Neural cell (in vitro differentiated cells): ENCODE measurements at regions not wholly inside any gene's neighbourhood (a gene's known extent, or its start where the extent isn't known, plus 50 kb on each side); places are given as distances from the start of the nearest gene placed in this dataset.

Experiments used
- H2AFZ ChIP-seq: fragments of 200-600, 300-800 bp; sonication (generic), shearing (Covaris generic); 2 replicates; pipeline ENCODE4 v1.6.0; 2014; ENCODE audit warnings: low read depth, mild to moderate bottlenecking, antibody characterized with exemption, low read length, moderate library complexity
- H3F3A ChIP-seq: fragments of 200-600 bp; shearing (Covaris generic); 2 replicates; pipeline ENCODE4 v1.6.1; 2016; ENCODE audit warnings: mild to moderate bottlenecking, moderate library complexity, mixed read lengths, antibody characterized with exemption, low read length; ENCODE audit not compliant: insufficient read depth, poor library complexity, severe bottlenecking
- H3K27ac ChIP-seq: fragments of 200-600, 300-800 bp; sonication (generic), shearing (Covaris generic); 2 replicates; pipeline ENCODE4 v1.5.1; 2014; ENCODE audit warnings: mild to moderate bottlenecking, low read length, moderate library complexity
- H3K27me3 ChIP-seq: fragments of 300-800, 200-600 bp; sonication (generic), shearing (Covaris generic); 2 replicates; pipeline ENCODE4 v1.6.0; 2014; ENCODE audit warnings: mild to moderate bottlenecking, low read depth, low read length, moderate library complexity; ENCODE audit not compliant: insufficient read depth
- H3K36me3 ChIP-seq: fragments of 300-800, 200-600 bp; sonication (generic), shearing (Covaris generic); 2 replicates; pipeline ENCODE4 v1.5.1; 2014; ENCODE audit warnings: mild to moderate bottlenecking, antibody characterized with exemption, low read length, moderate library complexity; ENCODE audit not compliant: insufficient read depth
- H3K4me2 ChIP-seq: fragments of 300-800, 200-600 bp; sonication (generic), shearing (Covaris generic); 2 replicates; pipeline ENCODE4 v1.6.0; 2014; ENCODE audit warnings: mild to moderate bottlenecking, low read length
- H3K4me3 ChIP-seq: fragments of 300-800, 200-600 bp; sonication (generic), shearing (Covaris generic); 2 replicates; pipeline ENCODE4 v1.5.1; 2014; ENCODE audit warnings: mild to moderate bottlenecking, low read length, moderate library complexity
- H3K79me2 ChIP-seq: fragments of 200-600 bp; shearing (Covaris generic); replicated peaks from 2 replicates; pipeline ENCODE4 v1.6.0; 2014; ENCODE audit warnings: mild to moderate bottlenecking, low read length, moderate library complexity; ENCODE audit not compliant: insufficient read depth
- H3K9ac ChIP-seq: fragments of 300-800, 200-600 bp; sonication (generic), shearing (Covaris generic); 2 replicates; pipeline ENCODE4 v1.6.1; 2016; ENCODE audit warnings: mild to moderate bottlenecking, low read length, mixed read lengths
- H3K9me2 ChIP-seq: fragments of 200-600 bp; shearing (Covaris generic); 2 replicates; pipeline ENCODE4 v1.6.1; 2016; ENCODE audit warnings: mild to moderate bottlenecking, low read length, mixed read lengths; ENCODE audit not compliant: insufficient read depth
- H3K9me3 ChIP-seq: fragments of 200-600, 300-800 bp; sonication (generic), shearing (Covaris generic); 2 replicates; pipeline ENCODE4 v1.6.1; 2016; ENCODE audit warnings: mild to moderate bottlenecking, mixed run types, low read length, moderate library complexity, mixed read lengths
- H4K20me1 ChIP-seq: fragments of 200-600 bp; shearing (Covaris generic); 2 replicates; pipeline ENCODE4 v1.6.1; 2016; ENCODE audit warnings: mild to moderate bottlenecking, mixed run types; ENCODE audit not compliant: insufficient read depth
- EP300 ChIP-seq: fragments of 450-650 bp; conservative IDR thresholded peaks from 2 replicates; pipeline ENCODE4 v1.6.1; 2014; ENCODE audit warnings: antibody characterized with exemption, mild to moderate bottlenecking, moderate library complexity; ENCODE audit not compliant: poor library complexity, severe bottlenecking
- EZH2 ChIP-seq: fragments of 200-600, 300-800 bp; shearing (Covaris generic), sonication (generic); IDR thresholded peaks from 2 replicates; pipeline ENCODE4 v1.6.1; 2014; ENCODE audit warnings: antibody characterized with exemption, low read length, borderline replicate concordance, mild to moderate bottlenecking; ENCODE audit not compliant: insufficient read depth, poor library complexity, severe bottlenecking
- MXI1 ChIP-seq: fragments of 450-650 bp; conservative IDR thresholded peaks from 2 replicates; pipeline ENCODE4 v1.6.1; 2014; ENCODE audit warnings: antibody characterized with exemption, mild to moderate bottlenecking; ENCODE audit not compliant: poor library complexity, severe bottlenecking
- POLR2AphosphoS5 ChIP-seq: IDR thresholded peaks from 2 replicates; pipeline ENCODE4 v1.6.1; 2012
- RAD21 ChIP-seq: fragments of 450-650 bp; conservative IDR thresholded peaks from 2 replicates; pipeline ENCODE4 v1.6.1; 2014; ENCODE audit warnings: antibody characterized with exemption, mild to moderate bottlenecking, moderate library complexity
- REST ChIP-seq: IDR thresholded peaks from 2 replicates; pipeline ENCODE4 v1.6.1; 2012; ENCODE audit warnings: borderline replicate concordance
- SMC3 ChIP-seq: fragments of 450-650 bp; conservative IDR thresholded peaks from 2 replicates; pipeline ENCODE4 v1.6.1; 2014; ENCODE audit warnings: antibody characterized with exemption, mild to moderate bottlenecking, moderate library complexity; ENCODE audit not compliant: poor library complexity
- TAF1 ChIP-seq: IDR thresholded peaks from 2 replicates; pipeline ENCODE4 v1.6.1; 2012; ENCODE audit warnings: low read depth
- TF ChIP-seq, protein P1 (sequence below): fragments of 450-650 bp; IDR thresholded peaks from 2 replicates; pipeline ENCODE4 v1.5.1; 2014; ENCODE audit warnings: antibody characterized with exemption, mild to moderate bottlenecking, moderate library complexity; ENCODE audit not compliant: poor library complexity, severe bottlenecking

DNA sequence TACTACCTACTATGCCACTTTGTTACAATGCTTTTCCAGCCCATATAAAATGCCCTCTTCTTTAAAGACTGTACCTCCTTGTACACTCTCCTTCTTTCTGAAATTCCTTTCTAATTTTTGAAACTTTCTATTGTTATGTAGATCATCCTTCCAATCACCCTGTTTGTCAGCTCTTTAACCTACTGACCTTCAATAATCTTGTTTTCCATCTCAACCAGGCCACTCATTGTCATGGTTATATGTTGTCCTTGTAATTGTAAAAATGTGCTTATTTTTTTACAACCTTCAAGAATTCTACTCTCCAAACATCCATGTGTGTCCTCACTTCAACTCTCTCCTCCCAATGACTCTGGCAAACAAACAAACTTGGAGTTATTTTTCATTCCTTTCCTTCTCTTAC, 1172.6 kb upstream of the CELF2 start:
- no peaks in the 10 kb centered on the region for H3K36me3 ChIP-seq
- no peaks in the 10 kb centered on the region for H3K79me2 ChIP-seq
- no peaks in the 10 kb centered on the region for H3K9me2 ChIP-seq
- no peak overlapping the region for H3K4me3 ChIP-seq
- H3K4me2 ChIP-seq, result no peak overlapping the region
- no peaks in the 10 kb centered on the region for H3F3A ChIP-seq
- H4K20me1 ChIP-seq, result no peaks in the 10 kb centered on the region
- H3K9me3 ChIP-seq, result no peaks in the 10 kb centered on the region
- H2AFZ ChIP-seq, result no peak overlapping the region
- H3K27me3 ChIP-seq, result no peaks in the 10 kb centered on the region
- H3K9ac ChIP-seq, result no peak overlapping the region
- TF ChIP-seq SMC3 (no peak), REST (no peak), EP300 (no peak), MXI1 (no peak), RAD21 (no peak), EZH2 (no peak), POLR2AphosphoS5 (no peak), TAF1 (no peak)
- TF ChIP-seq, protein P1, sequence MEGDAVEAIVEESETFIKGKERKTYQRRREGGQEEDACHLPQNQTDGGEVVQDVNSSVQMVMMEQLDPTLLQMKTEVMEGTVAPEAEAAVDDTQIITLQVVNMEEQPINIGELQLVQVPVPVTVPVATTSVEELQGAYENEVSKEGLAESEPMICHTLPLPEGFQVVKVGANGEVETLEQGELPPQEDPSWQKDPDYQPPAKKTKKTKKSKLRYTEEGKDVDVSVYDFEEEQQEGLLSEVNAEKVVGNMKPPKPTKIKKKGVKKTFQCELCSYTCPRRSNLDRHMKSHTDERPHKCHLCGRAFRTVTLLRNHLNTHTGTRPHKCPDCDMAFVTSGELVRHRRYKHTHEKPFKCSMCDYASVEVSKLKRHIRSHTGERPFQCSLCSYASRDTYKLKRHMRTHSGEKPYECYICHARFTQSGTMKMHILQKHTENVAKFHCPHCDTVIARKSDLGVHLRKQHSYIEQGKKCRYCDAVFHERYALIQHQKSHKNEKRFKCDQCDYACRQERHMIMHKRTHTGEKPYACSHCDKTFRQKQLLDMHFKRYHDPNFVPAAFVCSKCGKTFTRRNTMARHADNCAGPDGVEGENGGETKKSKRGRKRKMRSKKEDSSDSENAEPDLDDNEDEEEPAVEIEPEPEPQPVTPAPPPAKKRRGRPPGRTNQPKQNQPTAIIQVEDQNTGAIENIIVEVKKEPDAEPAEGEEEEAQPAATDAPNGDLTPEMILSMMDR, result no peak
- H3K27ac ChIP-seq, result no peak overlapping the region

GRCh38 chr10:9848278-9848677, 1169.4 kb upstream of the CELF2 start:
- no peaks in the 10 kb centered on the region for H3K9me3 ChIP-seq
- H2AFZ ChIP-seq, result no peak overlapping the region
- no peaks in the 10 kb centered on the region for H3K27me3 ChIP-seq
- no peak overlapping the region for H3K27ac ChIP-seq
- H3K4me2 ChIP-seq, result no peak overlapping the region
- no peaks in the 10 kb centered on the region for H3K36me3 ChIP-seq
- H3K79me2 ChIP-seq, result no peaks in the 10 kb centered on the region
- no peaks in the 10 kb centered on the region for H3F3A ChIP-seq
- H3K9ac ChIP-seq, result no peak overlapping the region
- H3K4me3 ChIP-seq, result no peak overlapping the region
- no peak for TF ChIP-seq RAD21
- TF ChIP-seq, protein P1, result no peak
- no peak for TF ChIP-seq SMC3
- no peak for TF ChIP-seq TAF1
- TF ChIP-seq REST, result no peak
- no peak for TF ChIP-seq POLR2AphosphoS5
- TF ChIP-seq EP300, result no peak
- TF ChIP-seq EZH2, result no peak
- no peak for TF ChIP-seq MXI1
- H4K20me1 ChIP-seq, result no peaks in the 10 kb centered on the region
- H3K9me2 ChIP-seq, result no peaks in the 10 kb centered on the region
